GM19328 (cell line): ENCODE measurements at regions not wholly inside any gene's neighbourhood (a gene's known extent, or its start where the extent isn't known, plus 50 kb on each side); places are given as distances from the start of the nearest gene placed in this dataset.

Experiments used
- ATAC-seq: cut with Tn5 transposase; IDR thresholded peaks from one replicate; pipeline ENCODE4 v1.9.1; 2021; ENCODE audit warnings: mild to moderate bottlenecking, moderate library complexity; ENCODE audit not compliant: unreplicated experiment

GRCh38 chr12:107397890-107398500 is 287.6 kb upstream of the PWP1 start:
- ATAC-seq = no peak

GRCh38 chr12:107399046-107399445 is 286.6 kb upstream of the PWP1 start:
- ATAC-seq = no peak

DNA sequence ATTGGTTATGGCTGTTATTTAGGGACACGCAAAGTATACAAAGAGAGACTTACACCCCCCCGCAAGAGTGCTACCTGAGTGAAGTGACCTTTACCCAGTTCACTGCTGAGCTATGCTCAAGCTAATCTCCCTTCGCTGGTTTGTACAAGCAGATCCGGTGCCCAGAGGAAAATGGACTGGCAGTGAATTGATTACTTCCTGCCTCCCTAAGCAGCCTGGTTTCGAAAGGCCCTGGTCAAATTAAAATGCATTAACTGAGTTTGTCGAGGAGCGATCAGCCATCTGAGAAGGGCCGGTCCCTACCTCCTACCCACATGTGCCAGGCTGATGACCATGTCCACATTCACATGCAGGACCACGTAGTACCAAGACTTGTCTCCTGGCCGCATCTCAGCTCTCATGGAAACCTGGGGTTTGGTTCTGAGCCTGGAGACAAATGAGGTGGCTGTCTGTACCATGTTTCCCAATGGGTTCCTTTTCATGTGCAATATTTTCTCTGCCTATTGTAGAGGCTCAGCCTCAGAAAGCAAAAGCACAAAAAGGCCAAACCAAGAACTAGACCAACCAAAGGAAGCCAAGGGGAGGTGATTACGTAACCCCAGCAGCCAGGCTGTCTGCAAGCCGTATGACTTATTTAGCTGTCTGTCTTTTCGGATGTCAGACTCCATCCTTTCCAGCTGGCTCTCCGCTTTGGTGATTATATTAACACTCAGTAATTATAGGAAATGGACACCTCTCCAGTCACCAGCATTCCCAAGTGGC is 284.7 kb upstream of the PWP1 start:
- no peak for ATAC-seq

GRCh38 chr12:107402041-107403022 is 283.3 kb upstream of the PWP1 start:
- ATAC-seq = no peak

GRCh38 chr12:107404981-107405380 is 280.6 kb upstream of the PWP1 start:
- ATAC-seq = peak; percentile 67

DNA sequence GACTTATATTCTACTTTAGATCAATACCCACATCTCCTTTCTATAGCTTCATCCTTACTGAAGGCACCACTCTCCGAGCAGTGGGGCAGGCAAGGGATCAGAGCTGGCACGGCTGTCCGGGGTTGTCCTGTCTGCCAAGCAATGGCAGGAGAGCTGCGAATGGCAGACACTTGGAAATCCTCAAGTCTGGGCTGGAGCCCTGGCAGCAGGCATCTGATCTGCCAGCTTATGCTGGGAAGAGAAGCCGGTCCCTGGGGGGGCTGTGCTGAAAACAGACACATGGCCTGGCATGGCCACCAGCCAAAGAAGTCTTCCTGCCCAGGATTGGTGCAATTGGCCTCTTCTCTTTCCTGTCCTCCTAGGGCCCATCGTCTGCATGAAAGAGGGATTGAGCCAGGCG is 280.2 kb upstream of the PWP1 start:
- no peak for ATAC-seq

DNA sequence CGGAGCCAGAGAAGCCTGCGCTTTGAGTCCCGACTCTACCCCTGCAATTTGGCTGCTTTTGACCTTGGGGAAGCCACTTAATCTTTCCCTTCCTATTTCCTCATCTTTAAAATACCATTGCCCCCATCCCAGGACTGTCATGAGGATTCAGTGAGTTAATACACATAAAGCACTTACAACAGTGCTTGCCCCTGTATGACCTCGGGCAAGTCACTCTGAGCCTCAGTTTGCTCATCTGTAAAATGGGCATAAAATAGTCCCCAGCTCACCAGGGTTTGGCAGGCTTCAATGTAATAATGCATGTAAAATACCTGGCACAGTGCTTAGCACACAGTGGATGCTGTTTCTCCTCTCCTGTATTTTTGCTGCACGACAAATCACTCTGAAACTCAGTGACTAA is 278.7 kb upstream of the PWP1 start:
- no peak for ATAC-seq

DNA sequence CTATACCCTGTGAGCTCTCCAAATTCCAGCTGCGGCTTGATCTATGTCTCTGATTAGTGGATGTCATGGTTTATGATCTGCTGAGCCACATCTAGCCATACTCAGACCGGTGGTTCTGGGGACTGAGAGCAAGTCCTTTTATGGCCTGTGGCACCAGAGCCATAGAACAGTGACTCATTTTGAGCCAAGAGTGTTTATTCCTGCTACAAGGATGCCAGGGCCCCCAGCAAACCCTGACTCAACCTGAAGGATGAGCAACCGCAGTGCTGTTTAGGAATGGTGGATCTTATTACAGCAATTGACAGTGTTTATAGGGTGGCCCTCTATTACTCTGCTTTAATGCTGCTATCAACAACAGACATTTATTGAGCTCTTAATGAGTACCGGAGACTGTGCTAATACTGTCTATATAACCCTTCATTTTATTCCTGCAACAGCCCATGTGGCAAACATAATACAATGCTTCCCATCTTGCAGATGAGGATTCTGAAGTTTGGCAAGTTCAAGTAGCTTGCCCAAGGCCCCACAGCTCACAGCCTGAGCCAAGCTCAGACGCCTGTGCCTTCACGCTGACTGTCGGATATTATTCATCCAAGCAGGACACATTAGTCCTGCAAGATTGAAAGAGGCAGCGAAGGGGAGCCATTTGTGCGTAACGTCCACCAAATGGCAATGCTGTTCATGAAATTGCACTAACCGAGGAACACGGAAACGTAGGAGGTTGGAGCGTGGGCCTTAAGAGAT is 273.6 kb upstream of the PWP1 start:
- no peak for ATAC-seq

GRCh38 chr12:107415071-107415470 is 270.5 kb upstream of the PWP1 start:
- no peak for ATAC-seq

DNA sequence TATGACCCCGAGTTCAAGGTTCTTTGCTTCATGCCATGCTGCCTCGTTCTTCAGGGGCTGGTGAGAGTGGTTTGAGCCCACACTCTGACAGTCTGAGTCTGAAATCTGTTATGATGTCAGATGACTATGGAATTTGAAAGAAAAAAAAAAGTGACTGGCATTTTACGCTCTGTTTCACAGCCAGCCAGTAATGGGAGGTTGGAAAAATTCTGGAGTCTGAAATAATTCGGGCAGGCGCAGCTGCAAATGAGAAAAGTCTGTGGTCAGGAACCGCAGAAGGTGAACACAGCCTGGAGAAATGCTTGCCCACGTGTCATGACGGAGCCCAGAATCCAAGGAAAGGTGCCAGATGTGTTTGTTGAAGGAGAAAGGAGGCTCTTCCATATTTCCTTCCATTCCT is 269.8 kb upstream of the PWP1 start:
- no peak for ATAC-seq

GRCh38 chr12:107417004-107417403 is 268.6 kb upstream of the PWP1 start:
- no peak for ATAC-seq

- no peak for ATAC-seq
Measured at GRCh38 chr12:107418981-107419380, 266.6 kb upstream of the PWP1 start.

- ATAC-seq = no peak
Measured at GRCh38 chr12:107423531-107423930, 262.1 kb upstream of the PWP1 start.

DNA sequence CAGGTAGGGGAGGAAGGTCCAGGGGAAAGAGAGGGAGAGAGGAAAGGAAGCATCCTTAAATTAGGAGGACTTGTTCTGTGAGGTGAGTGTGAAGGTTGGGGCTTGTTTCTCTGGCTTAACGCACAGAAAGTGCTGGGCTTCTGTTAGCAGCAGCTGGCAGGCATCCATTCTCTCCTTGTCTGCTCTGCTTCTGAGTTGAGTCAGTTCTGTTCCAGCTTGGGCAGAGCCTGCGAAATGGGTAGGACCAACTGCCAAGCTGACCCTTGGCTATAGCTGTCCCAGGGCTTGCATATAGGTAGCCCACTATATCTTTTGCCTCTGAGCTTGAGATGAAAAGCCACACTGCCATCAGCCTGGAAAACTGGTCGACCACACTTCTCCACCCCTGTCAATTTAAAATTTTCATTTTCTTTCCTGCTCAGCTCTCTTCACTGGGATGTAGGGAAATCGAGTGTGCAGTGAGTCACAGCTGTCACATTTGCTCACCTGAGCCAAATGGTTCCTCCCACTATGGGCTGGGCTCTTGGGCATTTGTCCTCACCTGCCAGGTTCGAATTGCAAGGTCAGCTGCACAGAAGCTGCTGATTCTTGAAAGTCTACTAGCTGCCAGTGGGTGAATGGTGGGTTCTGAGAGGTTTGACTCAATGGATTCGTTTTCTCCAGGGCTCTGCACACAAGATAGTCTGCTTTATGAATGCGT is 256.4 kb upstream of the PWP1 start:
- ATAC-seq = no peak

DNA sequence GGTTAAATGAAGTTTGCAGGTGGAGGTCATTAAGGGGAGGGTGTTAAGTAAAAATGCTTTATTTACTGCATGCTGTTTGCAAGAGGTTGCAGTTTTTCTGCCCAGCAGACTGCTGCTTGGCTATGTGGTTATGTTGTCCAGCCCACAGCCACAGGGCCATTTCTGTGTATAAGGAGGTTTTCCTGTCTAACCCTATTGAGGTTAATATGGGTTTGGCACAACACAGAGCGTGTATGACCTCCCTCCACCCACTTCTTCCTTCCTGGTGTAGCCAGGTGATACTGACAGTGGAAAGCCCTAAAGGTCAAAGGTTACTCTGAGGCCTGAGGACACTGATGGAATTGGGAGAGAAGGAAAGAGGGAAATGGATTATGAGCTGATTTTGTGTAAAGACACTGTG is 253.7 kb upstream of the PWP1 start:
- ATAC-seq = no peak

DNA sequence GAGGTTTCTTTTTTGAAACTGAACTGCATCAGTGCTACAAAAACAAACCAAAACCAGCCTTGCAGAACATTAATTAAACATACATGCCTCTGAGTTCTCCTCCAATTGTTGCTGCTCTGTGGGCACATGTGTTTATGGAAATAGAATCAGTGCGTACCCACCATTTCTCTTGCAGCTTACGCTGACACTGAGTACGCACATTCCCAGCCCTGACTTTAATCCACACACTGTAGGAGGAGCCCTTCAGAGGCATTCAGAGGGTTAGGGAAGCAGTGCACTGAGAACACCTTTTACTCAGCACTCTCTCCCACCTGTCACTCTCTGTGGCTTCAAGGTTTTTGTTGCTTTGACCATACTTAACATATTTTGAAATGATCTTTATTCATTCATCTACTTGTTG is 250.5 kb upstream of the PWP1 start:
- no peak for ATAC-seq

GRCh38 chr12:107435520-107435919 is 250.1 kb upstream of the PWP1 start:
- ATAC-seq = no peak

DNA sequence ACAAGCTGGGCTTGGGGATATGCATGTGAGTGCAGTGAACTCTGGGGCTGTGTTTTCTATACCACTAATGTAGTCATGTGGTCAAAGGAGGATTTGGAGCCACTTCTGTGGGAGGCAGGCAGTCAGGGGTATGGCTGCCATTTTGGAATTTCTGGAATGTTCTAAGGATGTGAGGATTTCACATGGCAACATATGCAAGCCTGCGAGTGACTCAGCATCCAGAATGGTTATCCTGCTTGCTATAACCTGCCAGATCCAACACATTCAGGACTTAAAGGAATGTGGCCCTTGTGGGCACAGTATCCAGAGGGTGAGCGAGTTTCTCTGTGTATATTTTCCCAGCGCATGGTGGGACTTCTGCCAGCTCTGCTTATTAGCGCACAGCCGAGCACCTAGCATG is 249.2 kb upstream of the PWP1 start:
- no peak for ATAC-seq

DNA sequence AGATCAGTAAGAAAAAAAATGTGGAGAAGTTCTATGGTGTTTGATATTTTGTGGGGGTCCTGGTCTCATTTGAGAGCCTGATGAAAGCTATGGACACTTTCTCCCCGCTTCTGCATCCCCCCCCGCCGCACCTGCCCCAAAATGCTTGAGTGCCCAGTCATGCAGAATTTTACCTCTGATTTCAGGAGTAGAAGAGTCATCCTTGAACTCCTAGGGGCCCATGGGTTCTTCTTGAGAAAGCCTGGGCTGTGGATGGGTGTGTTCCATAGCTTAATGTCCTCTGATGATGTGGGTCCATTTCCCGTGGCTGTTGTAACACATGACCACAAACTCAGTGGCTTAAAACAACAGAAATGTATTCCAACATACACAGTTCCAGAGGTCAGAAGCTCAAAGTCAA is 248.8 kb upstream of the PWP1 start:
- no peak for ATAC-seq

DNA sequence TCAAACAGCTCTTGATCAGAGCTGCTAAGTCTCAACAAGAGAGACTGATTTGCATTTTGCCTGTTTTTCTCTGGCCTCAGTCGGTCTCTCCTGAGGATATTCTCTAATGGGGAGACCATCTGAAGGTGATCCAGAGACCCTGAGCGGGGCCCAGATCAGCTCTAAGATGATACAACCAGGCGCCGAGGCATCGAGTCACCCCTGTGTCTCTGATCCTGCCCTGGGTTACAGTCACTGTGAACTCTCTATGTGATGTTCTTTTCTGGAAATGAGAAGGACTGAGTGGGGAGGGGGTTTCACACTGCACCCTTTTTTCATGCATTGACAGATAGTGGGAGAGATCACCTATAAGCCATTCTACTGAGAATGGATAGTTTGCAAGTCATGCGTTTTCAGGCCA is 247.6 kb upstream of the PWP1 start:
- no peak for ATAC-seq
